ENCODE measurements at regions not wholly inside any gene's neighbourhood (a gene's known extent, or its start where the extent isn't known, plus 50 kb on each side); places are given as distances from the start of the nearest gene placed in this dataset.
"Not testable (repeated sequence)": the region's sequence is repeated elsewhere in the genome, so short reads cannot be mapped to it uniquely, and the experiment has no call there.

DNA sequence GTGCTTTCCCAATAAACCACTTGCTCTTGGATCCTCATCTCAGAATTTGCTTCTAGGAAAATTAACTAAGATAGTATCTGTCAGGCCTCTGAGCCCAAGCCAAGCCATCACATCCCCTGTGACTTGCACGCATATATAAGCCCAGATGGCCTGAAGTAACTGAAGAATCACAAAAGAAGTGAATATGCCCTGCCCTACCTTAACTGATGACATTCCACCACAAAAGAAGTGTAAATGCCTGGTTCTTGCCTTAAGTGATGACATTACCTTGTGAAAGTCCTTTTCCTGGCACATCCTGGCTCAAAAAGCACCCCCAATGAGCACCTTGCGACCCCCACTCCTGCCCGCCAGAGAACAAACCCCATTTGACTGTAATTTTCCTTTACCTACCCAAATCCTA is 255.0 kb upstream of the SPTLC3 start:
- H3K9me3 ChIP-seq (ENCODE audit: control extremely low read depth in 1 of 3, control insufficient read depth in 2 of 3, insufficient read depth in 1 of 3, low read length in 2 of 3); H3K27me3 ChIP-seq (replicated peaks in 1 of 4; ENCODE audit: control extremely low read depth in 1 of 4, control insufficient read depth in 3 of 4, insufficient read depth in 4 of 4, low read length in 3 of 4); H3K9me3 Mint-ChIP-seq (ENCODE audit: insufficient read depth); CTCF ChIA-PET; H3K4me3 Mint-ChIP-seq; POLR2A ChIA-PET; H3K27me3 Mint-ChIP-seq; H3K79me2 ChIP-seq (ENCODE audit: control insufficient read depth, insufficient read depth, low read length); intact Hi-C loops (cut with micrococcal nuclease); H3K27ac ChIP-seq (ENCODE audit: low read length in 2 of 2); H4K20me1 ChIP-seq (ENCODE audit: control insufficient read depth, insufficient read depth, low read length, poor library complexity, severe bottlenecking); H3K9ac ChIP-seq (ENCODE audit: low read length); H3K4me1 Mint-ChIP-seq; H3K4me1 ChIP-seq (ENCODE audit: control insufficient read depth in 2 of 2, insufficient read depth in 2 of 2, low read length in 2 of 2); H2AFZ ChIP-seq (ENCODE audit: insufficient read depth, low read depth, low read length, poor library complexity, severe bottlenecking); ATAC-seq (ENCODE audit: low read depth); H3K4me2 ChIP-seq (replicated peaks; ENCODE audit: low read depth, low read length, poor library complexity, severe bottlenecking); H3K36me3 ChIP-seq (replicated peaks in 1 of 2; ENCODE audit: control extremely low read depth in 1 of 2, control insufficient read depth in 1 of 2, extremely low read depth in 1 of 2, insufficient read depth in 2 of 2, low read length in 1 of 2); H3K27ac Mint-ChIP-seq; DNase-seq; H3K4me3 ChIP-seq (ENCODE audit: control extremely low read depth in 1 of 5, extremely low read depth in 1 of 5, insufficient read depth in 1 of 5, low read depth in 2 of 5, low read length in 4 of 5): not testable (repeated sequence)
- 92% methylated on average over 2 of the region's 3 CpGs for WGBS (ENCODE audit: insufficient coverage)

DNA sequence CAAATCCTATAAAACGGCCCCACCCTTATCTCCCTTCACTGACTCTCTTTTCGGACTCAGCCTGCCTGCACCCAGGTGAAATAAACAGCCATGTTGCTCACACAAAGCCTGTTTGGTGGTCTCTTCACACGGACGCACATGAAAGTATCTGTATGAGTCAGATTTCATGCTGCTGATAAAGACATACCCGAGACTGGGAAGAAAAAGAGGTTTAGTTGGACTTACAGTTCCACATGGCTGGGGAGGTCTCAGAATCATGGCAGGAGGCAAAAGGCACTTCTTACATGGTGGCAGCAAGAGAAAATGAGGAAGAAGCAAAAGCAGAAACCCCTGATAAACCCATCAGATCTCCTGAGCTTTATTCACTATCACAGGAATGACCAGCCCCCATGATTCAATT is 249.3 kb upstream of the SPTLC3 start:
- H3K36me3 ChIP-seq (replicated peaks in 1 of 2; ENCODE audit: control extremely low read depth in 1 of 2, control insufficient read depth in 1 of 2, extremely low read depth in 1 of 2, insufficient read depth in 2 of 2, low read length in 1 of 2); H2AFZ ChIP-seq (ENCODE audit: insufficient read depth, low read depth, low read length, poor library complexity, severe bottlenecking); H3K4me1 Mint-ChIP-seq; intact Hi-C loops (cut with micrococcal nuclease); H3K9me3 ChIP-seq (ENCODE audit: control extremely low read depth in 1 of 3, control insufficient read depth in 2 of 3, insufficient read depth in 1 of 3, low read length in 2 of 3); H3K27me3 Mint-ChIP-seq; H3K79me2 ChIP-seq (ENCODE audit: control insufficient read depth, insufficient read depth, low read length); H3K4me3 Mint-ChIP-seq; ATAC-seq (ENCODE audit: low read depth); H3K4me3 ChIP-seq (ENCODE audit: control extremely low read depth in 1 of 5, extremely low read depth in 1 of 5, insufficient read depth in 1 of 5, low read depth in 2 of 5, low read length in 4 of 5); H3K4me2 ChIP-seq (replicated peaks; ENCODE audit: low read depth, low read length, poor library complexity, severe bottlenecking); CTCF ChIA-PET; H3K27ac ChIP-seq (ENCODE audit: low read length in 2 of 2); H3K4me1 ChIP-seq (ENCODE audit: control insufficient read depth in 2 of 2, insufficient read depth in 2 of 2, low read length in 2 of 2); H3K27me3 ChIP-seq (replicated peaks in 1 of 4; ENCODE audit: control extremely low read depth in 1 of 4, control insufficient read depth in 3 of 4, insufficient read depth in 4 of 4, low read length in 3 of 4); DNase-seq; POLR2A ChIA-PET; H3K9ac ChIP-seq (ENCODE audit: low read length); H3K27ac Mint-ChIP-seq; H4K20me1 ChIP-seq (ENCODE audit: control insufficient read depth, insufficient read depth, low read length, poor library complexity, severe bottlenecking); H3K9me3 Mint-ChIP-seq (ENCODE audit: insufficient read depth): not testable (repeated sequence)
- 50% methylated on average over 1 of the region's 5 CpGs for WGBS (ENCODE audit: insufficient coverage)

DNA sequence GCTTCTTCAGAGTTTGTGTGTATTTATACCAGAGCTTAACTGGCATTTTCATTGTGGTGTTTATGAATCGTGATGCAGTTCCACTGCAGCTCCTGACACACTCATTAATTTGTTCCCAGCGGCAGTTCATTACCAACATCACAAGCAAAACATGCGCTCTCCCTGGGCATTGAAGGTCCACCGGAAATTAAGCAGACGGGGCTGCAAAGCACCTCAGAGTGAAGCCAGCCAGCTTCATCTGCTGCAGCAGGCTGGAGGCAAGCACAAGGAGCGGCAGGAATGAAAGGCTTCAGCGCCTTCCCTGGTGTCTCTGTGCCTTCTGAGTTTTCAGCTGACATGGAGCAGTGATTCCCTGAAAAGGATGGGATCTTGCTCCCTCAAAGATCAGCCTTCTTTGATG is 246.0 kb upstream of the SPTLC3 start:
- Histone ChIP-seq H3K9me3 (ENCODE audit: control extremely low read depth in 1 of 3, control insufficient read depth in 2 of 3, insufficient read depth in 1 of 3, low read length in 2 of 3) (peaks cover 0 to 4% (median 0%) of the 10 kb centered on the region in 3 donors), H3K9ac (ENCODE audit: low read length) (no peak overlapping the region), H3K27ac (ENCODE audit: low read length in 2 of 2) (no peak overlapping the region), H3K79me2 (ENCODE audit: control insufficient read depth, insufficient read depth, low read length) (no peaks in the 10 kb centered on the region), H4K20me1 (ENCODE audit: control insufficient read depth, insufficient read depth, low read length, poor library complexity, severe bottlenecking) (no peaks in the 10 kb centered on the region), H3K4me2 (replicated peaks; ENCODE audit: low read depth, low read length, poor library complexity, severe bottlenecking) (no peak overlapping the region), H2AFZ (ENCODE audit: insufficient read depth, low read depth, low read length, poor library complexity, severe bottlenecking) (no peak overlapping the region), H3K36me3 (replicated peaks in 1 of 2; ENCODE audit: control extremely low read depth in 1 of 2, control insufficient read depth in 1 of 2, extremely low read depth in 1 of 2, insufficient read depth in 2 of 2, low read length in 1 of 2) (no peaks in the 10 kb centered on the region), H3K4me1 (ENCODE audit: control insufficient read depth in 2 of 2, insufficient read depth in 2 of 2, low read length in 2 of 2) (no peaks in the 10 kb centered on the region), H3K4me3 (ENCODE audit: control extremely low read depth in 1 of 5, extremely low read depth in 1 of 5, insufficient read depth in 1 of 5, low read depth in 2 of 5, low read length in 4 of 5) (no peak overlapping the region), H3K27me3 (replicated peaks in 1 of 4; ENCODE audit: control extremely low read depth in 1 of 4, control insufficient read depth in 3 of 4, insufficient read depth in 4 of 4, low read length in 3 of 4) (no peaks in the 10 kb centered on the region)
- ATAC-seq (ENCODE audit: low read depth) = no peak
- TF ChIP-seq EZH2 (IDR thresholded peaks at IDR 0.05; ENCODE audit: borderline replicate concordance, insufficient read depth, low read depth, low read length, poor library complexity, severe bottlenecking) = no peak
- TF ChIP-seq, protein P1, sequence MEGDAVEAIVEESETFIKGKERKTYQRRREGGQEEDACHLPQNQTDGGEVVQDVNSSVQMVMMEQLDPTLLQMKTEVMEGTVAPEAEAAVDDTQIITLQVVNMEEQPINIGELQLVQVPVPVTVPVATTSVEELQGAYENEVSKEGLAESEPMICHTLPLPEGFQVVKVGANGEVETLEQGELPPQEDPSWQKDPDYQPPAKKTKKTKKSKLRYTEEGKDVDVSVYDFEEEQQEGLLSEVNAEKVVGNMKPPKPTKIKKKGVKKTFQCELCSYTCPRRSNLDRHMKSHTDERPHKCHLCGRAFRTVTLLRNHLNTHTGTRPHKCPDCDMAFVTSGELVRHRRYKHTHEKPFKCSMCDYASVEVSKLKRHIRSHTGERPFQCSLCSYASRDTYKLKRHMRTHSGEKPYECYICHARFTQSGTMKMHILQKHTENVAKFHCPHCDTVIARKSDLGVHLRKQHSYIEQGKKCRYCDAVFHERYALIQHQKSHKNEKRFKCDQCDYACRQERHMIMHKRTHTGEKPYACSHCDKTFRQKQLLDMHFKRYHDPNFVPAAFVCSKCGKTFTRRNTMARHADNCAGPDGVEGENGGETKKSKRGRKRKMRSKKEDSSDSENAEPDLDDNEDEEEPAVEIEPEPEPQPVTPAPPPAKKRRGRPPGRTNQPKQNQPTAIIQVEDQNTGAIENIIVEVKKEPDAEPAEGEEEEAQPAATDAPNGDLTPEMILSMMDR (IDR thresholded peaks at IDR 0.05) = no peak
- no peaks in the 10 kb centered on the region for H3K9me3 Mint-ChIP-seq (ENCODE audit: insufficient read depth)
- intact Hi-C loops (cut with micrococcal nuclease) = no loop called here
- H3K4me1 Mint-ChIP-seq = no peaks in the 10 kb centered on the region
- ChIA-PET CTCF (no interaction called here), POLR2A (no interaction called here)
- WGBS (ENCODE audit: insufficient coverage) = 44% methylated on average over 7 of the region's 7 CpGs
- no peak overlapping the region for H3K27ac Mint-ChIP-seq
- no peak overlapping the region for H3K4me3 Mint-ChIP-seq
- DNase-seq = no peak
- no peaks in the 10 kb centered on the region for H3K27me3 Mint-ChIP-seq

All from B cell (primary cell).